ENCODE measurements at regions not wholly inside any gene's neighbourhood (a gene's known extent, or its start where the extent isn't known, plus 50 kb on each side); places are given as distances from the start of the nearest gene placed in this dataset.

DNA sequence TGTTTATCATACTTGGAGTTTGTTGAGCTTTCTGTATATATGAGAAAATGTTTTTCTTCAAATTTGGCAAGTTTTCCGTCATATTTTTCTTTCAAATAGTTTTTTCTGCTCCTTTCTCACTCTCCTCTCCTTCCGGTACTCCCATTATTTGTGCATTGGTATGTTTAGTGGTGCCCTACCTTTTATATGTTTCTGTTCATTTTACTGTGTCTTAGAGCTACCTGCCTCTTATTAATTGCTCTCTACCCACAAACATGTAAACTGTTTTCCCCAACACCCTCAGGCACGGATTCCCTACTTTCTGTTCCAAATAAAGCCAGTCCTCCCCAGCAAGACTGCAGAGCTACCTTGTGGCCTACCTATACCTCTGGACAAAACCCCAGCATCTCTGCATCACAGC, 60.6 kb upstream of the S1PR3 start:
- no peaks in the 10 kb centered on the region for H3K27me3 ChIP-seq (ENCODE audit: control insufficient read depth, insufficient read depth, low read length)
- no peak for DNase-seq (ENCODE audit: low read depth, low spot score)
- no peak for TF ChIP-seq POLR2AphosphoS5 (IDR thresholded peaks at IDR 0.05; ENCODE audit: low read depth, low read length)
- TF ChIP-seq, protein P1, sequence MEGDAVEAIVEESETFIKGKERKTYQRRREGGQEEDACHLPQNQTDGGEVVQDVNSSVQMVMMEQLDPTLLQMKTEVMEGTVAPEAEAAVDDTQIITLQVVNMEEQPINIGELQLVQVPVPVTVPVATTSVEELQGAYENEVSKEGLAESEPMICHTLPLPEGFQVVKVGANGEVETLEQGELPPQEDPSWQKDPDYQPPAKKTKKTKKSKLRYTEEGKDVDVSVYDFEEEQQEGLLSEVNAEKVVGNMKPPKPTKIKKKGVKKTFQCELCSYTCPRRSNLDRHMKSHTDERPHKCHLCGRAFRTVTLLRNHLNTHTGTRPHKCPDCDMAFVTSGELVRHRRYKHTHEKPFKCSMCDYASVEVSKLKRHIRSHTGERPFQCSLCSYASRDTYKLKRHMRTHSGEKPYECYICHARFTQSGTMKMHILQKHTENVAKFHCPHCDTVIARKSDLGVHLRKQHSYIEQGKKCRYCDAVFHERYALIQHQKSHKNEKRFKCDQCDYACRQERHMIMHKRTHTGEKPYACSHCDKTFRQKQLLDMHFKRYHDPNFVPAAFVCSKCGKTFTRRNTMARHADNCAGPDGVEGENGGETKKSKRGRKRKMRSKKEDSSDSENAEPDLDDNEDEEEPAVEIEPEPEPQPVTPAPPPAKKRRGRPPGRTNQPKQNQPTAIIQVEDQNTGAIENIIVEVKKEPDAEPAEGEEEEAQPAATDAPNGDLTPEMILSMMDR (IDR thresholded peaks at IDR 0.05): no peak
- TF ChIP-seq REST (IDR thresholded peaks at IDR 0.05; ENCODE audit: insufficient read depth in 1 of 2, low read depth in 2 of 2, low read length in 1 of 2): no peak
- no peaks in the 10 kb centered on the region for H3K36me3 ChIP-seq (ENCODE audit: control insufficient read depth, insufficient read depth, low read length)
- no peak for ATAC-seq
- H3K4me1 ChIP-seq (ENCODE audit: control insufficient read depth, insufficient read depth, low read length): no peaks in the 10 kb centered on the region
- no TSS peak for BruUV-seq (replicated peaks)
- in situ Hi-C loops (cut with HindIII; ENCODE audit: low pct_unique_long_range_greater_than_20kb, low sequenced_read_pairs) (no loop called here), intact Hi-C loops (cut with micrococcal nuclease; ENCODE audit: unreplicated experiment) (no loop called here)
- no peaks in the 10 kb centered on the region for H3K9me3 ChIP-seq (ENCODE audit: control insufficient read depth, insufficient read depth, low read depth, low read length)
- H3K27ac ChIP-seq (ENCODE audit: low read length): no peak overlapping the region
- no peak overlapping the region for H3K4me3 ChIP-seq (ENCODE audit: low read depth in 2 of 2, low read length in 2 of 2)
- ChIA-PET POLR2A (no interaction called here), CTCF (no interaction called here)

- intact Hi-C loops (cut with micrococcal nuclease; ENCODE audit: unreplicated experiment) (no loop called here), in situ Hi-C loops (cut with HindIII; ENCODE audit: low pct_unique_long_range_greater_than_20kb, low sequenced_read_pairs) (no loop called here)
- TF ChIP-seq REST (IDR thresholded peaks at IDR 0.05; ENCODE audit: insufficient read depth in 1 of 2, low read depth in 2 of 2, low read length in 1 of 2) (no peak), TCF7L2 (IDR thresholded peaks at IDR 0.05; ENCODE audit: low read depth, low read length) (no peak), POLR2AphosphoS5 (IDR thresholded peaks at IDR 0.05; ENCODE audit: low read depth, low read length) (no peak), SIN3A (IDR thresholded peaks at IDR 0.05; ENCODE audit: borderline replicate concordance, insufficient read depth, low read depth, low read length) (no peak)
- TF ChIP-seq, protein P1 (IDR thresholded peaks at IDR 0.05): no peak
- Histone ChIP-seq H3K27ac (ENCODE audit: low read length) (no peak overlapping the region), H3K4me1 (ENCODE audit: control insufficient read depth, insufficient read depth, low read length) (no peaks in the 10 kb centered on the region), H3K36me3 (ENCODE audit: control insufficient read depth, insufficient read depth, low read length) (no peaks in the 10 kb centered on the region), H3K4me3 (ENCODE audit: low read depth in 2 of 2, low read length in 2 of 2) (peak overlapping the region; percentile 18 to 25), H3K9me3 (ENCODE audit: control insufficient read depth, insufficient read depth, low read depth, low read length) (no peaks in the 10 kb centered on the region), H3K27me3 (ENCODE audit: control insufficient read depth, insufficient read depth, low read length) (no peaks in the 10 kb centered on the region)
- ChIA-PET CTCF (no interaction called here), POLR2A (no interaction called here)
- no TSS peak for BruUV-seq (replicated peaks)
- ATAC-seq (peak; percentile 70; the same call in 1 of the 2 replicates), DNase-seq (ENCODE audit: low read depth, low spot score) (no peak)
Measured at GRCh38 chr9:88932766-88933165, 58.5 kb upstream of the S1PR3 start.
